Thyroid gland (tissue), 4 donors: ENCODE measurements at regions not wholly inside any gene's neighbourhood (a gene's known extent, or its start where the extent isn't known, plus 50 kb on each side); places are given as distances from the start of the nearest gene placed in this dataset.
"Not testable (repeated sequence)": the region's sequence is repeated elsewhere in the genome, so short reads cannot be mapped to it uniquely, and the experiment has no call there.

ENCODE experiments used
- POLR2A ChIP-seq, 2 donors: fragments of 450-650 bp; IDR thresholded peaks; one replicate each; pipeline ENCODE4 v1.6.1; 2017; ENCODE audit warnings: antibody characterized with exemption in 2 of 2, mild to moderate bottlenecking in 2 of 2, moderate library complexity in 1 of 2
- TF ChIP-seq, protein P1 (sequence below), 6 experiments: fragments of 200-600 bp in 3 of 6; fragments of 450-650 bp in 3 of 6; sonication (generic) in 3 of 6; IDR thresholded peaks; one replicate each; pipeline ENCODE4 v1.5.1; 2016 to 2019; ENCODE audit warnings: antibody characterized with exemption in 6 of 6, mild to moderate bottlenecking in 2 of 6, inconsistent platforms in 1 of 6, moderate library complexity in 1 of 6

DNA sequence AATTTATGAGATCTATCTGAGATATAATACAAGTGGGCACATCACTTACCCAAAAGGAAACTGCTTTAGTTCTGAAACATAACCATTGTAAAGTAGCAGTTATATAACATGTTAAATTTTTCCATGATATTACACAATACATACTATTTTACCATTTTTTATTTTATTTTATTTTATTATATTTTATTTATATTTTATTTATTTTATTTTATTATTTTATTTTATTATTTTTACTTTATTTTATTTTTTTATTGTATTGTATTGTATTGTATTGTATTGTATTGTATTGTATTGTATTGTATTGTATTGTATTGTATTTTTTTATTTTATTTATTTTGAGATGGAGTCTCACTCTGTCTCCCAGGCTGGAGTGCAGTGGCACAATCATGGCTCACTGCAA, 1095.9 kb downstream of the SUCLG1 start:
- TF ChIP-seq, protein P1, sequence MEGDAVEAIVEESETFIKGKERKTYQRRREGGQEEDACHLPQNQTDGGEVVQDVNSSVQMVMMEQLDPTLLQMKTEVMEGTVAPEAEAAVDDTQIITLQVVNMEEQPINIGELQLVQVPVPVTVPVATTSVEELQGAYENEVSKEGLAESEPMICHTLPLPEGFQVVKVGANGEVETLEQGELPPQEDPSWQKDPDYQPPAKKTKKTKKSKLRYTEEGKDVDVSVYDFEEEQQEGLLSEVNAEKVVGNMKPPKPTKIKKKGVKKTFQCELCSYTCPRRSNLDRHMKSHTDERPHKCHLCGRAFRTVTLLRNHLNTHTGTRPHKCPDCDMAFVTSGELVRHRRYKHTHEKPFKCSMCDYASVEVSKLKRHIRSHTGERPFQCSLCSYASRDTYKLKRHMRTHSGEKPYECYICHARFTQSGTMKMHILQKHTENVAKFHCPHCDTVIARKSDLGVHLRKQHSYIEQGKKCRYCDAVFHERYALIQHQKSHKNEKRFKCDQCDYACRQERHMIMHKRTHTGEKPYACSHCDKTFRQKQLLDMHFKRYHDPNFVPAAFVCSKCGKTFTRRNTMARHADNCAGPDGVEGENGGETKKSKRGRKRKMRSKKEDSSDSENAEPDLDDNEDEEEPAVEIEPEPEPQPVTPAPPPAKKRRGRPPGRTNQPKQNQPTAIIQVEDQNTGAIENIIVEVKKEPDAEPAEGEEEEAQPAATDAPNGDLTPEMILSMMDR (IDR thresholded peaks at IDR 0.05), result not testable (repeated sequence)
- not testable (repeated sequence) for TF ChIP-seq POLR2A (IDR thresholded peaks at IDR 0.05)
